ENCODE measurements at regions not wholly inside any gene's neighbourhood (a gene's known extent, or its start where the extent isn't known, plus 50 kb on each side); places are given as distances from the start of the nearest gene placed in this dataset.

GRCh38 chr7:45482451-45482850 lies 91.7 kb upstream of the ADCY1 start:
- Histone ChIP-seq H3K27ac (no peak overlapping the region), H3K27me3 (no peaks in the 10 kb centered on the region), H3K4me3 (replicated peaks in 1 of 3) (no peak overlapping the region), H3K36me3 (no peaks in the 10 kb centered on the region), H3K9me3 (no peaks in the 10 kb centered on the region), H3K4me1 (no peaks in the 10 kb centered on the region)
- no peak for TF ChIP-seq POLR2A (IDR thresholded peaks at IDR 0.05)
- TF ChIP-seq CTCF (IDR thresholded peaks at IDR 0.05), result no peak
- no peak for DNase-seq
- WGBS, 2 donors, result 88 to 91% methylated on average over 3 of the region's 3 CpGs
- intact Hi-C loops (cut with DNase I), result no loop called here

GRCh38 chr7:45484094-45484493 lies 90.1 kb upstream of the ADCY1 start:
- no peaks in the 10 kb centered on the region for H3K36me3 ChIP-seq
- 29 to 43% methylated on average over 7 of the region's 7 CpGs for WGBS, 2 donors
- H3K4me1 ChIP-seq, result no peaks in the 10 kb centered on the region
- H3K4me3 ChIP-seq (replicated peaks in 1 of 3), result no peak overlapping the region
- DNase-seq, result no peak
- no peaks in the 10 kb centered on the region for H3K27me3 ChIP-seq
- intact Hi-C loops (cut with DNase I), result no loop called here
- TF ChIP-seq POLR2A (IDR thresholded peaks at IDR 0.05), result no peak
- no peak for TF ChIP-seq CTCF (IDR thresholded peaks at IDR 0.05)
- H3K9me3 ChIP-seq, result no peaks in the 10 kb centered on the region
- no peak overlapping the region for H3K27ac ChIP-seq

GRCh38 chr7:45486575-45486974 lies 87.6 kb upstream of the ADCY1 start:
- TF ChIP-seq POLR2A (IDR thresholded peaks at IDR 0.05) (no peak), CTCF (IDR thresholded peaks at IDR 0.05) (no peak)
- no peaks in the 10 kb centered on the region for H3K27me3 ChIP-seq
- DNase-seq, result no peak
- no peaks in the 10 kb centered on the region for H3K4me1 ChIP-seq
- intact Hi-C loops (cut with DNase I), result no loop called here
- WGBS, 2 donors, result 94 to 96% methylated on average over 2 of the region's 2 CpGs
- no peaks in the 10 kb centered on the region for H3K9me3 ChIP-seq
- no peak overlapping the region for H3K27ac ChIP-seq
- H3K36me3 ChIP-seq, result no peaks in the 10 kb centered on the region
- no peak overlapping the region for H3K4me3 ChIP-seq (replicated peaks in 1 of 3)

- Histone ChIP-seq H3K27me3 (no peaks in the 10 kb centered on the region), H3K36me3 (no peaks in the 10 kb centered on the region), H3K4me1 (no peaks in the 10 kb centered on the region), H3K9me3 (no peaks in the 10 kb centered on the region), H3K27ac (no peak overlapping the region), H3K4me3 (replicated peaks in 1 of 3) (no peak overlapping the region)
- TF ChIP-seq CTCF (IDR thresholded peaks at IDR 0.05), result no peak
- no peak for TF ChIP-seq POLR2A (IDR thresholded peaks at IDR 0.05)
- WGBS, 2 donors, result 34 to 39% methylated on average over 3 to 4 of the region's 7 CpGs
- intact Hi-C loops (cut with DNase I), result no loop called here
- DNase-seq, result no peak
These were observed 79.3 kb upstream of the ADCY1 start for GRCh38 chr7:45494885-45495284.

GRCh38 chr7:45495618-45496017 lies 78.5 kb upstream of the ADCY1 start:
- H3K9me3 ChIP-seq, result no peaks in the 10 kb centered on the region
- DNase-seq, result no peak
- H3K27me3 ChIP-seq, result no peaks in the 10 kb centered on the region
- no peak overlapping the region for H3K27ac ChIP-seq
- 78 to 88% methylated on average over 3 of the region's 3 CpGs for WGBS, 2 donors
- intact Hi-C loops (cut with DNase I), result no loop called here
- no peak for TF ChIP-seq POLR2A (IDR thresholded peaks at IDR 0.05)
- no peak for TF ChIP-seq CTCF (IDR thresholded peaks at IDR 0.05)
- no peaks in the 10 kb centered on the region for H3K4me1 ChIP-seq
- no peaks in the 10 kb centered on the region for H3K36me3 ChIP-seq
- no peak overlapping the region for H3K4me3 ChIP-seq (replicated peaks in 1 of 3)
